Adrenal gland (tissue), 5 donors: ENCODE measurements at regions not wholly inside any gene's neighbourhood (a gene's known extent, or its start where the extent isn't known, plus 50 kb on each side); places are given as distances from the start of the nearest gene placed in this dataset.

ENCODE experiments used
- POLR2A ChIP-seq, 2 donors: fragments of 450-650 bp; IDR thresholded peaks; one replicate each; pipeline ENCODE4 v1.6.1; 2017; ENCODE audit warnings: antibody characterized with exemption in 2 of 2, mild to moderate bottlenecking in 2 of 2, moderate library complexity in 1 of 2
- TF ChIP-seq, protein P1 (sequence below), 6 experiments: fragments of 450-650 bp in 4 of 6; fragments of 200-600 bp in 2 of 6; sonication (generic) in 1 of 6; IDR thresholded peaks; 1 replicate in 5 of 6; 2 replicates in 1 of 6; pipeline versions ENCODE4 v1.5.1 to v1.8.0; 2016 to 2021; ENCODE audit warnings: antibody characterized with exemption in 6 of 6, mild to moderate bottlenecking in 2 of 6, moderate library complexity in 1 of 6
- donor health status: DM: no; HTN: no; CAD: no.

DNA sequence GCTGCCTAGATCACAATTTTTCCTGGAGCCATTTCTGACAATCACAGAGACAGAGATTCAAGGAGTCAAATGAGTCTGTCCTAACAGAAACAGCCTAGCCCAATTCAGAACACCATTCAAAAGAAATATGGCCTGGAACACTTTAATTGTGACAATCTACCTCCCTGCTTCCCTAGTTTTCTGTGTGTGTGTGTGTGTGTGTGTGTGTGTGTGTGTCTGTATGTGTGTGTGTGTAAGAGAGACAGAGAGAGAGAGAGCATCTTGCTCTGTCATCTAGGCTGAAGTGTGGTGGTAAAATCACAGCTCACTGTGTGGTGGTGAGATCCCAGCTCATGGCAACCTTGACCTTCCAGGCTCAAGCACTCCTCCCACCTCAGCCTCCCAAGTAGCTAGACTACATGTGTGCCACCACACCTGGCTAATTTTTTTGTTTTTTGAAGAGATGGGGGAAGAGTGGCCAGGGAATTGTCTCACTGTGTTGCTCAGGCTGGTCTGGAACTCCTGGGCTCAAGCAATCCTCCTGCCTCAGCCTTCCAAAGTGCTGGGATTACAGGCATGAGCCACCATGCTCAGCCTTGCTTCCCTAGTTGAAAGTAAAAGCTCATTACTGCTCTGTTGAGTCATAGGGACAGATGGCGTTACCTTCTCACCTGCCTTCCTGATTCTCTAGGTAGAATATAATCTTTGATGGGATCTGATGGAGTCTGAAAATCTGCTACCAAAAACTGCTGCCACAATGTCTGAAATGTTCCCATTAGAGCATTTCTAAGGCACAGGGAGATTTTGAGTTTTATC lies 89.6 kb upstream of the BEND6 start:
- no peak for TF ChIP-seq POLR2A (IDR thresholded peaks at IDR 0.05)
- TF ChIP-seq, protein P1, sequence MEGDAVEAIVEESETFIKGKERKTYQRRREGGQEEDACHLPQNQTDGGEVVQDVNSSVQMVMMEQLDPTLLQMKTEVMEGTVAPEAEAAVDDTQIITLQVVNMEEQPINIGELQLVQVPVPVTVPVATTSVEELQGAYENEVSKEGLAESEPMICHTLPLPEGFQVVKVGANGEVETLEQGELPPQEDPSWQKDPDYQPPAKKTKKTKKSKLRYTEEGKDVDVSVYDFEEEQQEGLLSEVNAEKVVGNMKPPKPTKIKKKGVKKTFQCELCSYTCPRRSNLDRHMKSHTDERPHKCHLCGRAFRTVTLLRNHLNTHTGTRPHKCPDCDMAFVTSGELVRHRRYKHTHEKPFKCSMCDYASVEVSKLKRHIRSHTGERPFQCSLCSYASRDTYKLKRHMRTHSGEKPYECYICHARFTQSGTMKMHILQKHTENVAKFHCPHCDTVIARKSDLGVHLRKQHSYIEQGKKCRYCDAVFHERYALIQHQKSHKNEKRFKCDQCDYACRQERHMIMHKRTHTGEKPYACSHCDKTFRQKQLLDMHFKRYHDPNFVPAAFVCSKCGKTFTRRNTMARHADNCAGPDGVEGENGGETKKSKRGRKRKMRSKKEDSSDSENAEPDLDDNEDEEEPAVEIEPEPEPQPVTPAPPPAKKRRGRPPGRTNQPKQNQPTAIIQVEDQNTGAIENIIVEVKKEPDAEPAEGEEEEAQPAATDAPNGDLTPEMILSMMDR (IDR thresholded peaks at IDR 0.05): no peak
